ENCODE measurements at regions not wholly inside any gene's neighbourhood (a gene's known extent, or its start where the extent isn't known, plus 50 kb on each side); places are given as distances from the start of the nearest gene placed in this dataset.

GRCh38 chr7:68438811-68439210 is 1159.5 kb upstream of the AUTS2 start:
- Histone ChIP-seq H3K4me2 (no peak overlapping the region), H2AFZ (no peak overlapping the region), H3K4me1 (ENCODE audit: insufficient read depth) (no peaks in the 10 kb centered on the region), H3K79me2 (replicated peaks; ENCODE audit: insufficient read depth) (no peaks in the 10 kb centered on the region), H4K20me1 (replicated peaks; ENCODE audit: insufficient read depth) (no peaks in the 10 kb centered on the region), H3K9me2 (ENCODE audit: insufficient read depth) (no peaks in the 10 kb centered on the region), H3K27me3 (ENCODE audit: insufficient read depth) (no peaks in the 10 kb centered on the region), H3K4me3 (no peak overlapping the region), H3K27ac (ENCODE audit: low read depth) (no peak overlapping the region), H3K36me3 (ENCODE audit: insufficient read depth) (0 out of 2 replicates have a peak, but pooled peaks cover 4% of the 10 kb centered on the region), H3F3A (replicated peaks; ENCODE audit: low read depth) (no peaks in the 10 kb centered on the region)
- peaks cover 40% of the 10 kb centered on the region for H3K36me3 Mint-ChIP-seq (ENCODE audit: low read depth)
- DNase-seq (ENCODE audit: low spot score) (no peak), ATAC-seq (no peak)
- H3K4me3 Mint-ChIP-seq: no peak overlapping the region
- TF ChIP-seq NANOG (IDR thresholded peaks at IDR 0.05; ENCODE audit: borderline replicate concordance) (no peak), ZNF114 (CRISPR knock-in tag; IDR thresholded peaks at IDR 0.05) (no peak), ZNF331 (CRISPR knock-in tag; IDR thresholded peaks at IDR 0.05; ENCODE audit: low read depth) (no peak), ZNF462 (CRISPR knock-in tag; IDR thresholded peaks at IDR 0.05) (no peak), STAT1 (IDR thresholded peaks at IDR 0.05; ENCODE audit: unreplicated experiment) (no peak), EZH2phosphoT487 (IDR thresholded peaks at IDR 0.05; ENCODE audit: unreplicated experiment) (no peak), JUNB (IDR thresholded peaks at IDR 0.05; ENCODE audit: unreplicated experiment) (no peak), ETS1 (IDR thresholded peaks at IDR 0.05) (no peak), CTCF (conservative IDR thresholded peaks at IDR 0.05; ENCODE audit: low read depth in 2 of 2) (no peak), REST (IDR thresholded peaks at IDR 0.05; ENCODE audit: unreplicated experiment) (no peak), POLR2AphosphoS5 (IDR thresholded peaks at IDR 0.05; ENCODE audit: low read depth) (no peak), EZH2 (IDR thresholded peaks at IDR 0.05; ENCODE audit: low read depth, unreplicated experiment) (no peak), CREB1 (CRISPR knock-in tag; IDR thresholded peaks at IDR 0.05; ENCODE audit: low read depth) (no peak)
- H3K9me3 Mint-ChIP-seq: peaks cover 85% of the 10 kb centered on the region
- no peaks in the 10 kb centered on the region for H3K4me1 Mint-ChIP-seq
- H3K27me3 Mint-ChIP-seq (ENCODE audit: insufficient read depth, low read depth, poor library complexity): no peaks in the 10 kb centered on the region
- H3K27ac Mint-ChIP-seq: no peak overlapping the region
